ENCODE measurements at regions not wholly inside any gene's neighbourhood (a gene's known extent, or its start where the extent isn't known, plus 50 kb on each side); places are given as distances from the start of the nearest gene placed in this dataset.

DNA sequence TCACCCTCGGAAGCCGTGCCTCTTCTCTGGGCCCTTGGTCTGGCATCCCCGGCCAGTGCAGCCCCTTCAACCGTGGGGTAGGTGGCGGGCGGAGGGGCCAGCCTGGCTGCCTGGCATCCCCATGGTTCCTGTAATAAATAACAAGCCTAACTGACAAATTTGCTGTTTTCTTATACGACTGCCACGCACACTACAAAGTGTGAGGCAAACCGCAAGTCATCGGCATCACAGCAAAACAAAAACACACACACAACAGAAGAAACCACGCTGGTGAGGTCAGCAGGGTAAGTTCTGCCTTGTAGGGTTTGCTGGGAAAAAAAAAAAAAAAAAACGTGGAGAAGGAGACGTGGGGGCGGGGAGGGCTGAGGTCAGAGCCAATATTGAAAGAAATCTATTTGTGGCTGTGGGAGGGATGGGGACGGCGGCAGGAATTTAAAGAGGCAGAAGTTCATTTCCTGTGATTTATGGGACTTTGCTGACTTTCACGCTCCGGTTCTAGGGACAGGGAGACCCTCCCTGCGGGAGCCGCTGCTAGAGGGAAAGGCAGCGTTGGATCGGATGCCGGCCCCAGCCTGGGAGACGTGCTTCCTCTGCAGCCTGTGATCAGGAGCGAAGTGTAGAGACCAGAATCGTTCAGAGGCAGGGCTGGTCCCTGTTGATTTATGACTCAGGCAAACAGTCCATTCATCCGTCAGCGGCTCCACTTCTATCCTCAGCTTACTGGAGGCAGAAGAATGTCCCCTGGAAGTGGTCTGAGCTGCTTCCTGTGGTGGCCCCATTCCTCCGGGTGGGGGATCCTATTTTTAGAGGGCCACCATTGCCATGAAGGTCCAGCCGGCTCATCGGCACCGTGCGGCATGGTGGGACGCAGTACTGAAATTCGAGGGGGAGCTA, 162.8 kb downstream of the FOXL1 start:
- peaks cover 12% of the 10 kb centered on the region for H3K27me3 ChIP-seq (ENCODE audit: insufficient read depth, low read length, poor library complexity)
- H3K36me3 ChIP-seq (ENCODE audit: insufficient read depth, low read length), result no peaks in the 10 kb centered on the region
- ATAC-seq (ENCODE audit: insufficient read depth, low read depth) (no peak), DNase-seq (no peak)
- TF ChIP-seq EZH2 (IDR thresholded peaks at IDR 0.05; ENCODE audit: borderline replicate concordance, low read depth, low read length, severe bottlenecking), result no peak
- TF ChIP-seq, protein P1, sequence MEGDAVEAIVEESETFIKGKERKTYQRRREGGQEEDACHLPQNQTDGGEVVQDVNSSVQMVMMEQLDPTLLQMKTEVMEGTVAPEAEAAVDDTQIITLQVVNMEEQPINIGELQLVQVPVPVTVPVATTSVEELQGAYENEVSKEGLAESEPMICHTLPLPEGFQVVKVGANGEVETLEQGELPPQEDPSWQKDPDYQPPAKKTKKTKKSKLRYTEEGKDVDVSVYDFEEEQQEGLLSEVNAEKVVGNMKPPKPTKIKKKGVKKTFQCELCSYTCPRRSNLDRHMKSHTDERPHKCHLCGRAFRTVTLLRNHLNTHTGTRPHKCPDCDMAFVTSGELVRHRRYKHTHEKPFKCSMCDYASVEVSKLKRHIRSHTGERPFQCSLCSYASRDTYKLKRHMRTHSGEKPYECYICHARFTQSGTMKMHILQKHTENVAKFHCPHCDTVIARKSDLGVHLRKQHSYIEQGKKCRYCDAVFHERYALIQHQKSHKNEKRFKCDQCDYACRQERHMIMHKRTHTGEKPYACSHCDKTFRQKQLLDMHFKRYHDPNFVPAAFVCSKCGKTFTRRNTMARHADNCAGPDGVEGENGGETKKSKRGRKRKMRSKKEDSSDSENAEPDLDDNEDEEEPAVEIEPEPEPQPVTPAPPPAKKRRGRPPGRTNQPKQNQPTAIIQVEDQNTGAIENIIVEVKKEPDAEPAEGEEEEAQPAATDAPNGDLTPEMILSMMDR (IDR thresholded peaks at IDR 0.05; ENCODE audit: borderline replicate concordance, extremely low read depth, low read length, poor library complexity, severe bottlenecking), result no peak
- no peaks in the 10 kb centered on the region for H3K4me1 ChIP-seq (ENCODE audit: insufficient read depth, low read length)
- no peaks in the 10 kb centered on the region for H3K79me2 ChIP-seq (ENCODE audit: insufficient read depth, low read length)
- H4K20me1 ChIP-seq (ENCODE audit: insufficient read depth, low read length), result no peaks in the 10 kb centered on the region
- no peak overlapping the region for H2AFZ ChIP-seq (ENCODE audit: low read depth, low read length)
- no peak overlapping the region for H3K4me3 ChIP-seq (ENCODE audit: low read depth in 1 of 2, low read length in 2 of 2)
- no peak overlapping the region for H3K27ac ChIP-seq (ENCODE audit: low read length)
- no peaks in the 10 kb centered on the region for H3K9me3 ChIP-seq (ENCODE audit: insufficient read depth, low read length, severe bottlenecking)
- H3K9ac ChIP-seq (ENCODE audit: low read depth, low read length), result no peak overlapping the region
- no peak overlapping the region for H3K4me2 ChIP-seq (ENCODE audit: insufficient read depth, low read length)

DNA sequence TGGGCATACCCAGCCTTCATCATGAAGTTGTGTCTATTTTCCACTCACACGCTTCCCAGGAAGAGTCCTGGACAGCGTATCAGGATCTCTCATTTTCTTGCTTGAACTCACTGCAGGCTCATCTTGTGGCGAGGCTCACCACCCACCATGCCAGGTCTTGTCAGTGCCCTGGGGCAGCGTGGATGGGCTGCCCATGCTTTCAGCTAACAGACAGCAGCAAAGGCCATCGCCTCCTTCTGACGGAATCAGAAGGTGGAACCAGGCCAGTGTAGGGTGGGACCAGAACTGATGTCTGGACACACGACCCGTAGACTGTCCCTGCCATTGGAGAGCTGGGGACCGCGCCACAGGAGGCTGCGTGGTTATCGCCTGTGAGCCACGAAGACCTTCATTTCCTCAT, 169.4 kb downstream of the FOXL1 start:
- TF ChIP-seq, protein P1 (IDR thresholded peaks at IDR 0.05; ENCODE audit: borderline replicate concordance, extremely low read depth, low read length, poor library complexity, severe bottlenecking), result no peak
- no peak for TF ChIP-seq EZH2 (IDR thresholded peaks at IDR 0.05; ENCODE audit: borderline replicate concordance, low read depth, low read length, severe bottlenecking)
- H3K4me1 ChIP-seq (ENCODE audit: insufficient read depth, low read length), result no peaks in the 10 kb centered on the region
- H3K36me3 ChIP-seq (ENCODE audit: insufficient read depth, low read length), result no peaks in the 10 kb centered on the region
- no peaks in the 10 kb centered on the region for H3K79me2 ChIP-seq (ENCODE audit: insufficient read depth, low read length)
- DNase-seq, result no peak
- ATAC-seq (ENCODE audit: insufficient read depth, low read depth), result no peak
- H3K9me3 ChIP-seq (ENCODE audit: insufficient read depth, low read length, severe bottlenecking), result no peaks in the 10 kb centered on the region
- H3K4me3 ChIP-seq (ENCODE audit: low read depth in 1 of 2, low read length in 2 of 2), result no peak overlapping the region
- H2AFZ ChIP-seq (ENCODE audit: low read depth, low read length), result no peak overlapping the region
- no peaks in the 10 kb centered on the region for H3K27me3 ChIP-seq (ENCODE audit: insufficient read depth, low read length, poor library complexity)
- H3K4me2 ChIP-seq (ENCODE audit: insufficient read depth, low read length), result no peak overlapping the region
- no peak overlapping the region for H3K27ac ChIP-seq (ENCODE audit: low read length)
- no peak overlapping the region for H3K9ac ChIP-seq (ENCODE audit: low read depth, low read length)
- H4K20me1 ChIP-seq (ENCODE audit: insufficient read depth, low read length), result no peaks in the 10 kb centered on the region

DNA sequence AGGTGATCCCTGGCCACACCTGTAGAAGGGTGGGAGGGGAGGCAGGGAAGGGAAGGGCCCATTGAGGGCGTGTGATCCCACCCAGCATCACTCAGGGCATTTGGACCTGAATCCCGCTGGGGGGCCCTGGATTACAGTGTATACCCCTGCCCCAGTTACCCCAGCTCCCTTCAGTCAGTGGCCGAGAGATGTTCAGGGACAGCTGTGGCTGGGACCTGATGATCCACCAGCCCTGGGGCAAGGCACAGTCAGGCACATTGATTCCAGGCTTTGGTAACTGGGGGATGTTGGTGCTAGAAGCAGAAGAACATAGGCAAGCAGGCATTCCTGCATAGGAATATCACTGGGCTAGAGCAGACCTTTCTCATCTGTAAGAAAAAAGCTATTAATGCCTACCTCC, 170.3 kb downstream of the FOXL1 start:
- Histone ChIP-seq H3K9me3 (ENCODE audit: insufficient read depth, low read length, severe bottlenecking) (no peaks in the 10 kb centered on the region), H3K36me3 (ENCODE audit: insufficient read depth, low read length) (no peaks in the 10 kb centered on the region), H4K20me1 (ENCODE audit: insufficient read depth, low read length) (no peaks in the 10 kb centered on the region), H3K27ac (ENCODE audit: low read length) (no peak overlapping the region), H3K4me2 (ENCODE audit: insufficient read depth, low read length) (no peak overlapping the region), H3K9ac (ENCODE audit: low read depth, low read length) (no peak overlapping the region), H2AFZ (ENCODE audit: low read depth, low read length) (no peak overlapping the region), H3K4me3 (ENCODE audit: low read depth in 1 of 2, low read length in 2 of 2) (no peak overlapping the region), H3K4me1 (ENCODE audit: insufficient read depth, low read length) (no peaks in the 10 kb centered on the region), H3K79me2 (ENCODE audit: insufficient read depth, low read length) (no peaks in the 10 kb centered on the region), H3K27me3 (ENCODE audit: insufficient read depth, low read length, poor library complexity) (no peaks in the 10 kb centered on the region)
- TF ChIP-seq, protein P1 (IDR thresholded peaks at IDR 0.05; ENCODE audit: borderline replicate concordance, extremely low read depth, low read length, poor library complexity, severe bottlenecking), result no peak
- TF ChIP-seq EZH2 (IDR thresholded peaks at IDR 0.05; ENCODE audit: borderline replicate concordance, low read depth, low read length, severe bottlenecking), result no peak
- ATAC-seq (ENCODE audit: insufficient read depth, low read depth) (no peak), DNase-seq (no peak)
